Urinary bladder (tissue), 3 donors: ENCODE measurements at regions not wholly inside any gene's neighbourhood (a gene's known extent, or its start where the extent isn't known, plus 50 kb on each side); places are given as distances from the start of the nearest gene placed in this dataset.
A peak's percentile ranks its signal among the peaks of the same experiment; 100 is the strongest.
"Not testable (repeated sequence)": the region's sequence is repeated elsewhere in the genome, so short reads cannot be mapped to it uniquely, and the experiment has no call there.

ENCODE experiments used
- DNase-seq: peaks from one replicate; pipeline ENCODE4 v3.0.0-alpha.2; 2015; ENCODE audit errors: extremely low spot score
- H3K27ac ChIP-seq: one replicate; pipeline ENCODE4 v1.5.1; 2013; ENCODE audit warnings: low read depth, mild to moderate bottlenecking, moderate library complexity
- H3K36me3 ChIP-seq: one replicate; pipeline ENCODE4 v1.6.1; 2013; ENCODE audit warnings: mild to moderate bottlenecking, moderate library complexity; ENCODE audit not compliant: insufficient read depth
- H3K4me1 ChIP-seq: one replicate; pipeline ENCODE4 v1.6.1; 2013; ENCODE audit warnings: mild to moderate bottlenecking, moderate library complexity; ENCODE audit not compliant: insufficient read depth
- H3K4me3 ChIP-seq: one replicate; pipeline ENCODE4 v1.5.1; 2013; ENCODE audit warnings: low read depth, low read length
- WGBS: extraction: QIAGEN DNeasy Blood & Tissue Kit; methylation state at CpG from one replicate; pipeline ENCODE4 v1.1.7; 2013; 5-methylcytosine and 5-hydroxymethylcytosine counted together
- donor health status: healthy with polysubstance abuse.
- donor health status: healthy.

DNA sequence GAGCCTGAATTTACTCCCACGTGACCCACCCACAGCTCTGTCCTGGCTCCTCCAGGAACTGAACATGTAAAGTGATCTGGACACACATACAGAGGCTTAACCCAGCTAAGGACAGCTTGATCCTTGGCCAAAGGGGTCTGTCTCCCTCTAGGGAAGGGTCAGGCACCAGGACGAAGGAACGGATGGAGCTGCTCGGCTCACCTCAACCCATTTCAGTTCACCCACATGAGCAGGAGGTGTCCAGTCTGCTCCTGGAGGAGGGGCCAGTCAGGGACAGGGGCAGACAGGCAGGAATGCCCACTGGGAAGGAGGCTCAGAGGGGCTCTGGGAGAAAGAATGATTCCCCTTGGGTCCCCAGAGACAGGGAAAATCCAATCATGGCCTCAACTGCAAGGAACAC, 567.2 kb downstream of the PTPRU start:
- 71% methylated on average over 4 of the region's 4 CpGs for WGBS
- Histone ChIP-seq H3K4me3 (no peak overlapping the region), H3K27ac (no peak overlapping the region), H3K4me1 (no peaks in the 10 kb centered on the region), H3K36me3 (no peaks in the 10 kb centered on the region)
- DNase-seq, result no peak

DNA sequence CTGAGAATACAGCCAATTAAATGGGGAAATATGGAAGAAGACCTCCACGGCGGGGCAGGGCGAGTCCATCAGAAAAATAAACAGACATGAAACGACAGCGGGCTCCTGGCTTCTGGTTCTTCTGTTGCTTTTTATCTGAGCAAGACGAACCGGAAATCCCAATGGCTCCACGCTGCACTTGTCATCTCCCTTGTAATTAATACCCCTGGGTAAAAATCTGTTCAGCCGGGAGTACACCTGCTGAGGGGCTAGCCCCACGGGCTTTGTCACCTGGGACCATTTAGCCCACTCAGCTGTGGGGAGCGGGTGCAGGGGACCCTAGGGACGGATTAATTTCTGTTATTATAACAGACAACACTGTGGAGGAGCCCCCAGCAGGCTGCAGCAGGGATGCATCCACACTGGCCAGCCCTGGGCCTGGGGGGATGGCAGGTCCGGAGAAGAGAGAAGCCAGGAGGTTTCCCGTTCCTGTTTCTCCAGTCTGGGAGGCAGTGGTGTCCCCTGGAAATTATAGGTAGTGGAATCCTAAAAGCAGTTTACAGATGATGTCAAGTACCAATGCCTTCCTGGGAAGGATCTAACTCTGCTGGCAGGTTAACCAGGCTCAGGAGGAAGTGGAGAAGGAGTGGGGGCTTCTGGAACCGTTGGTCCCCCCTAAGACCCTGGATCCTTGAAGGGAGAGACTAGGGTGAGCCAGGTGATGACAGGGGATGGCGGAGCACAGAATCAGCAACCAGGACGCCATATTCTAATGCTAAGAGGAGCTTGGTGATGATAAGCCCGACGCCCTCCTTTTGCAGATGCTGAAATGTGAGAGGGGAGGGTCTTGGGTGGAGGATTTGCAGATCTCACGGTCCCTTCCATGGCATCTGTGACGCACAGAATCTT, 566.1 kb downstream of the PTPRU start:
- no peaks in the 10 kb centered on the region for H3K36me3 ChIP-seq
- H3K27ac ChIP-seq, result no peak overlapping the region
- no peaks in the 10 kb centered on the region for H3K4me1 ChIP-seq
- H3K4me3 ChIP-seq, result no peak overlapping the region
- DNase-seq, result no peak
- 44% methylated on average over 21 of the region's 21 CpGs for WGBS

DNA sequence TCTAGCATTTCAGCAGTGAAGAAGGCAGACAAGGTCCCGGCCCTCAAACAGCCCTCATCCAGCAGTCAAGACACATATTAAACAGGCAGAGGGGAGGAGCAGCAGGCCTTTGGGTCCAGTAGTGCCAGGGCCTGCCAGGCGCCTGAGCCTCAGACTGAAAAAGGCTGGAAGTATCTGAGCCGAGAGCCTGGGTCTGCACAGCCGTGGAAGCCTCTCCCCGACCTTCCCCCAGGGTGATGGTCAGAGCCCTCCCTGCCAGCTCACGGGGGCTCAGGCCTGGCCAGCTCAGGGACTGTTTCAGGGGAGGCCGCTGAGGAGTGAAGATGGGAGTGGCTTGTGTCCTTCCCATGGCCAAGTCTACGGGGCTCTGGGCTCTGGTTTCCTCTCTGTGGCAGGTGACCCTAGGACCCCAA, 565.2 kb downstream of the PTPRU start:
- H3K27ac ChIP-seq, result no peak overlapping the region
- no peak for DNase-seq
- H3K36me3 ChIP-seq, result no peaks in the 10 kb centered on the region
- no peak overlapping the region for H3K4me3 ChIP-seq
- H3K4me1 ChIP-seq, result no peaks in the 10 kb centered on the region
- WGBS, result 24% methylated on average over 8 of the region's 8 CpGs

DNA sequence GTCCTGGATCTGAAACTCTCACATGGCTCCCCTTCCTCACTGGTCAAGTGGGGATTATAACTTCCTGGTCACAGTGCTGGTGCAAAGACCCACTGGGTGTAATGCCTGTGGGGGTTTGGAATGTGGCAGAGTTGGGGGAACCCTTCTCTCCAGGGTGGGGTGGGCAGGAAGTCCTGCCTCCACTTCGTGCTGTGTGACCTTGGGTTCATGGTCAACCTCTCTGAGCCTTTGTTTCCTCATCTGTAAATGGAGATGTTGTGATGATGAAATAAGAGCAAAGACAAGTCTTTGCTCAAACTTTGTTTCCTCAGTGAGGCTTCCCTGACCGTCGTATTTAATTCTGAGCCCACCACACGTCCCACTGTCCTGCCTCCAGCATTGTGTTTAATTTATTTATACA, 564.7 kb downstream of the PTPRU start:
- Histone ChIP-seq H3K27ac (no peak overlapping the region), H3K36me3 (no peaks in the 10 kb centered on the region), H3K4me3 (no peak overlapping the region), H3K4me1 (no peaks in the 10 kb centered on the region)
- DNase-seq, result no peak
- WGBS, result 78% methylated on average over 4 of the region's 4 CpGs

DNA sequence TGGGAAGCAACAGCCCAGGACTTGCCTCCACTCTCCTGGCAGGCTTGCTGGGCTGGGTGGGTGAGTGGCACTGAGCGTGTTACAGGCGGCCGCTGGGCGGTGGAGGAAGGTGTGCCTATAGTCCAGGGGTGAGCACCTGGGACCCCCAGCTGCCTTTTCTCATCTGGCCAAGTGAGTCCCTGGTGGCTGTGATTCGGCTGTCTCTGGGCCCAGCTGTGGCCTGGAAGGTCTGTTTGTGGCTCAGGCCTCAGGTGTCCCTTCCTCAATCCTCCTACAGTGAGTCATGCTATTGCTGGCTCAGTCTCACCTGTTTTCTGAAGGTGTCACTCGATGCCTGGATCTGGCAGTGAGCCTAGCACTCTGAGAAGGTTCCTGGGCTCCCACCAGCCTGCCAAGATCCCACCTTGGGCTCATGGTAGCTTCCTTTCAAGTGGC, 564.2 kb downstream of the PTPRU start:
- Histone ChIP-seq H3K4me3 (no peak overlapping the region), H3K36me3 (no peaks in the 10 kb centered on the region), H3K27ac (no peak overlapping the region), H3K4me1 (no peaks in the 10 kb centered on the region)
- no peak for DNase-seq
- WGBS, result 84% methylated on average over 6 of the region's 6 CpGs

DNA sequence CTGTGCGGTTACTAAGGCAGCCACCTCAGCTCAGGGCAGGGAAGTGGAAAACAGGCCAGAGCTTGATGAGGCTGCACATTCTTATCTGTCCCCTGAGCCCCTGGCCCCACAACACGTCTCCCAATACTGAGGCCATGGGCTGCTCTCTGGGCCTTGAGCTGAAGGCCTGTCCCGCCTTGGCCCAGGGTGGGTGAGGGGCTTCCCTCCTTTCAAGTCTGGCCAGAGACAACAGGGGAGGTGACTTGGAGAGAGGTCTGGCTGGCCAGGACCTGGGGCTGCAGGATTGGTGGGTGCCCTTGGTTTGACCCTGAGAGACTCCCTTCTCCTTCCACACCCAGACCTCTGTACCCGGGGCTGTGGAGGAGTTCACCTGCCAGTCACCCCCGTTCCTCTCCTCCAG, 563.8 kb downstream of the PTPRU start:
- WGBS, result 72% methylated on average over 5 of the region's 5 CpGs
- H3K36me3 ChIP-seq, result no peaks in the 10 kb centered on the region
- no peak overlapping the region for H3K4me3 ChIP-seq
- no peak for DNase-seq
- no peaks in the 10 kb centered on the region for H3K4me1 ChIP-seq
- no peak overlapping the region for H3K27ac ChIP-seq

DNA sequence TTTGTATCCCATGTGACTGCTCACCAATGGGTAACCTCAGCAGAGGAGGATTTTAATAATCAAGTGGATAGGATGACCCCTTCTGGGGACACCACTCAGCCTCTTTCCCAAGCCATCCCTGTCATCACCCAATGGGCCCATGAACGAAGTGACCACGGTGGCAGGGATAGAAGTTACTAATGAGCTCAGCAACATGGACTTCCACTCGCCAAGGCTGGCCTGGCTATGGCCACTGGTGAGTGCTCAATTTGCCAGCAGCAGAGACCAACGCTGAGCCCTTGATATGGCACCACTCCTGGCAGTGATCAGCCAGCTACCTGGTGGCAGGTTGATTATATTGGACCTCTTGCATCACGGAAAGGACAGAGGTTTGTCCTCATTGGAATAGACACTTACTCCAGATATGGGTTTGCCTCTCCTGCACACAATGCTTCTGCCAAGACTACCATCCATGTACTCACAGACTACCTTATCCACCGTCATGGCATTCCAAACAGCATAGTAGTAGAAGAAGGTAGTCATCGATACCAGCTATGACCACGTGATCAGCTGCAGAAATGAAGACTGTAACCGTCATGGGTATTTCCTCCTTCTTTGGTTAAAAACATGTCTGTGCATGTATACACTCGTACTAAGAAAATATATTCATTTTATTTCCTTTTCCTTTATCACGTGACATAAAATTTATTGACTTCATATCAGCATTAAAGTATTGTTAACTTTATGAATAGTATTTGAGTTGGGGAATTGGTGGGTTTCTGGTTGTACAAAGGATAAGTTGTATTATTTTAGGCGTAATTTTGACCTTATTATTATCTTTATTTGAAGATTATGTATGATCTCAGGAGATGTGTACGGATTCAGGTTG, 562.6 kb downstream of the PTPRU start:
- H3K4me3 ChIP-seq, result no peak overlapping the region
- no peaks in the 10 kb centered on the region for H3K36me3 ChIP-seq
- WGBS, result 71% methylated on average over 13 of the region's 13 CpGs
- DNase-seq, result no peak
- H3K4me1 ChIP-seq, result no peaks in the 10 kb centered on the region
- H3K27ac ChIP-seq, result no peak overlapping the region

DNA sequence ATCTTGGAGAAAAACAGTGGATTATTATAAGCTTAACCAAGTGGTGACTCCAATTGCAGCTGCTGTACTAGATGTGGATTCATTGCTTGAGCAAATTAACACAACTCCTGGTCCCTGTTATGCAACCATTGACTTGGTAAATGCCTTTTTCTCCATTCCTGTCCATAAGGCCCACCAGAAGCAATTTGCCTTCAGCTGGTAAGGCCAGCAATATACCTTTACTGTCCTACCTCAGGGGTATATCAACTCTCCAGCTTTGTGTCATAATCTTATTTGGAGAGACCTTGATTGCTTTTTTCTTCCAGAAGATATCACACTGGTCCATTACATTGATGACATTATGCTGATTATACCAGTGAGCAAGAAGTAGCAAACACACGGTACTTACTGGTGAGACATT, 560.8 kb downstream of the PTPRU start:
- not testable (repeated sequence) for DNase-seq, H3K36me3 ChIP-seq, H3K27ac ChIP-seq, H3K4me3 ChIP-seq, H3K4me1 ChIP-seq
- WGBS, result 96% methylated on average over 1 of the region's 1 CpG

DNA sequence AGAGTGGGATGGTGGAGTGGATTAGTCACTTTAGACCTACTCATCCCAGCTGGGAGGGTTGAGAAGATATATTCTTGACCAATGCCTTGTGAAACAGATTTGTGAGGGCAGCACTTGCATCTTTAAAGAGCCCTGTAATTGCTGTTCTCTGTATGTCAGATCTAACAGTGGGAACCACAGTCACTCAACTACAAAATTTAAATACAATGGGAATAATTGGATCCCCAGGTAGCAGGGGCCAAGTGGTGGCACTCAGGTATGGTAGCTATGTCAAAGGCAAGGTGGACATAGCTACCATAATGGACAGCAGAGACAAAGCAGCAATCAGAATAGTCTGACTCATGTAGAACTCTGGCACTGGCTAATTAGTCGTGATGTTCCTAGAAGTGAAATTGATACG, 559.6 kb downstream of the PTPRU start:
- DNase-seq, H3K4me3 ChIP-seq, H3K27ac ChIP-seq, H3K36me3 ChIP-seq, H3K4me1 ChIP-seq: not testable (repeated sequence)
- 83% methylated on average over 2 of the region's 2 CpGs for WGBS

DNA sequence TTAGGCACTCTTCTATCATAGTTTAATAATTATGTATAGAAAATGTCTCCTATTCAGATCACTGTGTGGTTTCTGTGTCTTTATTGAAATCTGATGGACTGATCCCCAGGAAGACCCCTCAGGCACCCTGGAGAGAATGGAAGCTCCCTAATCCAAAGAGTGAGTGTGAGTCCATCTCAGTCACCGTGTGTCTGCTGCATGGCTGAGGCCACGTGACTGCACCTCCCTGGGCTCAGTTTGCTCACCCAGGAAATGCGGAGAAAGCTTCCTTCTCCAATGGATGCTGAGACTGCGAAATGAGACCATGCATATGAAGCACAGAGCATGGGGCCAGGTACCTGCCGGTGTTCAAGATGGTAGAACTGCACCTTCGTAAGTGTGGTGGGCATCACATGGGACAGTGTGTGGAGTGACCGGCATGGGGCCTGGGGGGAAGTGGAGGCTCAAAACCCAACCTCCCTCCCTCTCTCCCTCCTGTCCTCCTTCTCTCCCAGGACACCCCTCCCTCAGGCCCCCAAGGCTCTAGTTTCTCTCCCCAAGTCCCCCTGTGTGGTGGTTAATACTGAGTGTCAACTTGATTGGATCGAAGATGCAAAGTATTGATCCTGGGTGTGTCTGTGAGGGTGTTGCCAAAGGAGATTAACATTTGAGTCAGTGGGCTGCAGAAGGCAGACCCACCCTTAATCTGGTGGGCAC, 557.5 kb downstream of the PTPRU start:
- Histone ChIP-seq H3K4me3 (no peak overlapping the region), H3K4me1 (no peaks in the 10 kb centered on the region), H3K27ac (no peak overlapping the region), H3K36me3 (no peaks in the 10 kb centered on the region)
- no peak for DNase-seq
- 79% methylated on average over 8 of the region's 8 CpGs for WGBS

DNA sequence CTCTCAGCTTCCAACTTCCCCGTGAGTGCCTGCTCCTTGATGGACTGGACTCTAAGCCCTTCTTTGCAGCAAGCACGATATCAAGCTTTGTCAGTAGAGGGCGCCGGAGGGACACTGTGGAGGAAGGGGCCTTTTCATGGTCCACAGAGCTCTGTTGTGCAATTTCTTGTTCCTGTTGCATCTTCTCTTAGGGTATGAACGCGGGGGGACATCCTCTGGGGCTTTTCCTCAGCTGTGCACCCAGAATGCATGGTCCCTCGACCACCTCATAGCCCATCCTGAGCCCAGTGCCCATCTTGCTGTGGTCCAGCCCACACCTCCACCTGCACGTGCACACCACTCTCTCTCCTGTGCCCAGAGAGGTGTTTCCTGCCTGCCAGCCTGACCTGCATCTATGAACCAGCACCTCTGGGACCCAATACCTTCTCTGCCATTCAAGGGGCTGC, 556.8 kb downstream of the PTPRU start:
- peak; percentile 75 for DNase-seq
- Histone ChIP-seq H3K27ac (no peak overlapping the region), H3K36me3 (no peaks in the 10 kb centered on the region), H3K4me3 (no peak overlapping the region), H3K4me1 (no peaks in the 10 kb centered on the region)
- 9% methylated on average over 8 of the region's 8 CpGs for WGBS

DNA sequence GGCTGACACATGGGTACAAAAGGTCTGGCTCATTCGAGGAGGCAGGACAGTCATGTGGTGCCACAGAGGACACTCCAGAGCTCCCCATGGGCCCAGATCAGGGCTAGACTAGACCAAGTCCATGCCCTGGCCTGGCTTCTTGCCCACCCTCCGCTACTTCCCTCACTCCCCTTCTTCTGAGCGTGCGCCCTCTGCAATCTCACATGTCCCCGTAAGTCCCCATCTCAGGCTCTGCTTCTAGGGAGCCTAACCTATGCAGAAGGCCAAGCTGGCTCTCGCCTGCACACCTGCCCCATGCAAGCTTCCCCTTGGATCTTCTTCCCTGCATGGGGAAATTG, 553.6 kb downstream of the PTPRU start:
- Histone ChIP-seq H3K36me3 (no peaks in the 10 kb centered on the region), H3K27ac (no peak overlapping the region), H3K4me1 (no peaks in the 10 kb centered on the region), H3K4me3 (no peak overlapping the region)
- WGBS, result 68% methylated on average over 6 of the region's 6 CpGs
- DNase-seq, result no peak

DNA sequence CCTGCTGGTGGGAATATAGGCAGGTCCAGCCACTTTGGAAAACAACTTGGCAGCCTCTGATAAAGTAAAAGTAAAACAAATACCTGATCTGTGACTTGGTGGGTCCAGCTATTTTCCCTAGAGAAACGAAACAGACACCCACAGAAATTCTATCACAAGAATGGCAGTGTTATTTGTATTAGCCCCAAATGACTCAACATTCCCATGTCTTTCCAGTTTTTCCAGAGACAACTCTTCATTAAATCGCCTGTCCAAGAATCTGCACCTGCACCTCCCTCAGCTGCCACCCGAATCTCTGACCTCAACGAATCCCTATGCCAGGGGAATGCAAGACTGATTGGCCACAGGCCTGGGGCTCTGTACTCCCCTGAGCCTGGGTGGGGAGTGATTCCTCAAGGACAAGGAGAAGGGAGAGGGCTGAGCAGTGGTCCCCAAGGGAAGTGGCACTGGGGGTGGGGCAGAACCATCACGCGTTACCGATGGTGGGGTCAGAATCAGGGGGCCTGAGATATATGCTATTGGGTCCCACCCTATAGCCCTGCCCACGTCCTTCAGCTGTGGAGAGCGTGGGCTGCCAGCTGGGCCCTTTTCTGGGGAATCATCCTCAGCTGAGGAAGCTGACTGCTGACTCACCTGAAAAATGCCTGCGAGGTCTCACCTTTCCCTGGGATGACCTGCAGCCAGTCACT, 553.0 kb downstream of the PTPRU start:
- WGBS, result 61% methylated on average over 10 of the region's 10 CpGs
- Histone ChIP-seq H3K27ac (no peak overlapping the region), H3K36me3 (no peaks in the 10 kb centered on the region), H3K4me1 (no peaks in the 10 kb centered on the region), H3K4me3 (no peak overlapping the region)
- DNase-seq, result no peak
